ENCODE measurements at regions not wholly inside any gene's neighbourhood (a gene's known extent, or its start where the extent isn't known, plus 50 kb on each side); places are given as distances from the start of the nearest gene placed in this dataset.

GRCh38 chr11:80724366-80724765 is 1283.5 kb upstream of the TENM4 start:
- Histone ChIP-seq H3K9ac (ENCODE audit: extremely low read depth, low read length, poor library complexity, severe bottlenecking) (no peak overlapping the region), H3K4me1 (ENCODE audit: control insufficient read depth, insufficient read depth, low read length) (no peaks in the 10 kb centered on the region), H3K4me3 (ENCODE audit: low read length) (no peak overlapping the region), H3K27ac (ENCODE audit: low read depth, low read length) (no peak overlapping the region), H3K27me3 (ENCODE audit: control insufficient read depth, insufficient read depth, low read length, poor library complexity, severe bottlenecking) (no peaks in the 10 kb centered on the region), H3K9me3 (ENCODE audit: control insufficient read depth, low read length) (no peaks in the 10 kb centered on the region), H3K36me3 (ENCODE audit: control insufficient read depth, insufficient read depth, low read length) (no peaks in the 10 kb centered on the region)
- Mint-ChIP-seq H3K4me1 (peaks cover 19% of the 10 kb centered on the region), H3K27me3 (ENCODE audit: insufficient read depth) (no peaks in the 10 kb centered on the region), H3K36me3 (ENCODE audit: low read depth) (no peaks in the 10 kb centered on the region), H3K9me3 (no peaks in the 10 kb centered on the region), H3K27ac (no peak overlapping the region), H3K4me3 (no peak overlapping the region)
- 84% methylated on average over 2 of the region's 2 CpGs; no CpG with 5 or more reads in 1 of the 2 experiments for WGBS, 2 experiments (ENCODE audit: insufficient coverage in 1 of 2, insufficient read length in 1 of 2)
- no peak for TF ChIP-seq CTCF (conservative IDR thresholded peaks at IDR 0.05)
- DNase-seq: no peak

GRCh38 chr11:80722629-80723028 is 1281.8 kb upstream of the TENM4 start:
- DNase-seq: no peak
- no peaks in the 10 kb centered on the region for H3K27me3 ChIP-seq (ENCODE audit: control insufficient read depth, insufficient read depth, low read length, poor library complexity, severe bottlenecking)
- H3K4me1 ChIP-seq (ENCODE audit: control insufficient read depth, insufficient read depth, low read length): no peaks in the 10 kb centered on the region
- Mint-ChIP-seq H3K27ac (no peak overlapping the region), H3K4me3 (no peak overlapping the region), H3K27me3 (ENCODE audit: insufficient read depth) (no peaks in the 10 kb centered on the region), H3K9me3 (no peaks in the 10 kb centered on the region), H3K36me3 (ENCODE audit: low read depth) (no peaks in the 10 kb centered on the region), H3K4me1 (peaks cover 8% of the 10 kb centered on the region)
- WGBS, 2 experiments (ENCODE audit: insufficient coverage in 1 of 2, insufficient read length in 1 of 2): 86 to 96% methylated on average over 1 of the region's 1 CpG
- H3K36me3 ChIP-seq (ENCODE audit: control insufficient read depth, insufficient read depth, low read length): no peaks in the 10 kb centered on the region
- no peak overlapping the region for H3K9ac ChIP-seq (ENCODE audit: extremely low read depth, low read length, poor library complexity, severe bottlenecking)
- H3K27ac ChIP-seq (ENCODE audit: low read depth, low read length): no peak overlapping the region
- no peak overlapping the region for H3K4me3 ChIP-seq (ENCODE audit: low read length)
- H3K9me3 ChIP-seq (ENCODE audit: control insufficient read depth, low read length): no peaks in the 10 kb centered on the region
- TF ChIP-seq CTCF (conservative IDR thresholded peaks at IDR 0.05): no peak

GRCh38 chr11:80720295-80720694 is 1279.5 kb upstream of the TENM4 start:
- TF ChIP-seq CTCF (conservative IDR thresholded peaks at IDR 0.05): no peak
- no peaks in the 10 kb centered on the region for H3K36me3 Mint-ChIP-seq (ENCODE audit: low read depth)

More at GRCh38 chr11:80720295-80720694, 1279.5 kb upstream of the TENM4 start:
- Mint-ChIP-seq H3K27ac (no peak overlapping the region), H3K4me1 (no peaks in the 10 kb centered on the region), H3K9me3 (no peaks in the 10 kb centered on the region), H3K27me3 (ENCODE audit: insufficient read depth) (no peaks in the 10 kb centered on the region), H3K4me3 (no peak overlapping the region)
- 92 to 100% methylated on average over 3 to 4 of the region's 4 CpGs for WGBS, 2 experiments (ENCODE audit: insufficient coverage in 1 of 2, insufficient read length in 1 of 2)
- Histone ChIP-seq H3K27me3 (ENCODE audit: control insufficient read depth, insufficient read depth, low read length, poor library complexity, severe bottlenecking) (no peaks in the 10 kb centered on the region), H3K36me3 (ENCODE audit: control insufficient read depth, insufficient read depth, low read length) (no peaks in the 10 kb centered on the region), H3K4me1 (ENCODE audit: control insufficient read depth, insufficient read depth, low read length) (no peaks in the 10 kb centered on the region), H3K4me3 (ENCODE audit: low read length) (no peak overlapping the region), H3K9ac (ENCODE audit: extremely low read depth, low read length, poor library complexity, severe bottlenecking) (no peak overlapping the region), H3K27ac (ENCODE audit: low read depth, low read length) (no peak overlapping the region), H3K9me3 (ENCODE audit: control insufficient read depth, low read length) (no peaks in the 10 kb centered on the region)
- no peak for DNase-seq

Measured in endodermal cell (in vitro differentiated cells).